Naive thymus-derived CD4-positive, alpha-beta T cell (primary cell): ENCODE measurements at regions not wholly inside any gene's neighbourhood (a gene's known extent, or its start where the extent isn't known, plus 50 kb on each side); places are given as distances from the start of the nearest gene placed in this dataset.

Experiments
- ATAC-seq: fragments of 150-1000 bp; cut with Tn5 transposase; 2 replicates; pipeline ENCODE4 v1.10.0; 2021; ENCODE audit warnings: mild to moderate bottlenecking, moderate library complexity
- CTCF ChIA-PET: fragments of 350-600 bp; sonication (Branson Sonifier 250); formaldehyde crosslinking; loops from one replicate; lab custom pipeline; 2021; ENCODE audit warnings: antibody characterized with exemption; lab: Charles Lee
- POLR2A ChIA-PET: fragments of 350-600 bp; sonication (Branson Sonifier 250); formaldehyde crosslinking; loops from one replicate; lab custom pipeline; 2021; ENCODE audit warnings: antibody characterized with exemption, inconsistent platforms; lab: Charles Lee
- DNase-seq, 9 donors: peaks; one replicate each; pipeline versions ENCODE4 v3.0.0 to v3.0.0-alpha.2; 2020 to 2022; ENCODE audit warnings: mixed read lengths in 1 of 9
- H3K27ac ChIP-seq: one replicate; pipeline ENCODE4 v1.7.0; 2013; ENCODE audit warnings: mild to moderate bottlenecking, low read depth, low read length, moderate library complexity
- H3K27me3 ChIP-seq, 2 donors: one replicate each; pipeline ENCODE4 v1.7.0; 2013; ENCODE audit warnings: low read length in 2 of 2, mild to moderate bottlenecking in 2 of 2, moderate library complexity in 2 of 2; ENCODE audit not compliant: control insufficient read depth in 2 of 2, insufficient read depth in 2 of 2
- H3K36me3 ChIP-seq, 3 experiments: 1 replicate in 2 of 3; 2 replicates in 1 of 3; pipeline ENCODE4 v1.7.0; 2013; ENCODE audit warnings: low read length in 3 of 3, mild to moderate bottlenecking in 3 of 3, moderate library complexity in 1 of 3; ENCODE audit not compliant: insufficient read depth in 3 of 3, control insufficient read depth in 2 of 3
- H3K4me1 ChIP-seq, 2 donors: one replicate each; pipeline ENCODE4 v1.7.0; 2013; ENCODE audit warnings: low read length in 2 of 2, mild to moderate bottlenecking in 2 of 2, moderate library complexity in 1 of 2; ENCODE audit not compliant: control insufficient read depth in 2 of 2, insufficient read depth in 2 of 2
- H3K4me3 ChIP-seq: 2 replicates; pipeline ENCODE4 v1.7.0; 2013; ENCODE audit warnings: mild to moderate bottlenecking, low read length
- H3K9me3 ChIP-seq, 3 experiments: 1 replicate in 2 of 3; 2 replicates in 1 of 3; pipeline ENCODE4 v1.7.0; 2013; ENCODE audit warnings: low read length in 3 of 3; ENCODE audit not compliant: control insufficient read depth in 2 of 3
- H3K27ac Mint-ChIP-seq, 9 donors: one replicate each; pipeline ENCODE4 v1.8.0; 2020 to 2022; ENCODE audit warnings: mixed read lengths in 9 of 9, mild to moderate bottlenecking in 8 of 9, moderate library complexity in 5 of 9, inconsistent platforms in 2 of 9
- H3K27me3 Mint-ChIP-seq, 5 donors: one replicate each; pipeline ENCODE4 v1.8.0; 2021 to 2022; ENCODE audit warnings: mixed read lengths in 5 of 5, mild to moderate bottlenecking in 1 of 5
- H3K36me3 Mint-ChIP-seq, 5 donors: one replicate each; pipeline ENCODE4 v1.8.0; 2020 to 2022; ENCODE audit warnings: mixed read lengths in 5 of 5, mild to moderate bottlenecking in 3 of 5, inconsistent platforms in 1 of 5
- H3K4me1 Mint-ChIP-seq, 7 donors: one replicate each; pipeline ENCODE4 v1.8.0; 2020 to 2022; ENCODE audit warnings: mixed read lengths in 7 of 7, mild to moderate bottlenecking in 3 of 7, inconsistent platforms in 1 of 7
- H3K4me3 Mint-ChIP-seq, 10 donors: one replicate each; pipeline ENCODE4 v1.8.0; 2020 to 2022; ENCODE audit warnings: mild to moderate bottlenecking in 10 of 10, mixed read lengths in 10 of 10, moderate library complexity in 6 of 10, inconsistent platforms in 2 of 10
- H3K9me3 Mint-ChIP-seq, 11 donors: one replicate each; pipeline ENCODE4 v1.8.0; 2020 to 2022; ENCODE audit warnings: mixed read lengths in 11 of 11, mild to moderate bottlenecking in 4 of 11, inconsistent platforms in 1 of 11, moderate library complexity in 1 of 11
- intact Hi-C, 2 donors: fragments of 100-400 bp; cut with micrococcal nuclease; formaldehyde crosslinking; loops; one replicate each; pipeline ENCODE4 v1.15.1; 2023

DNA sequence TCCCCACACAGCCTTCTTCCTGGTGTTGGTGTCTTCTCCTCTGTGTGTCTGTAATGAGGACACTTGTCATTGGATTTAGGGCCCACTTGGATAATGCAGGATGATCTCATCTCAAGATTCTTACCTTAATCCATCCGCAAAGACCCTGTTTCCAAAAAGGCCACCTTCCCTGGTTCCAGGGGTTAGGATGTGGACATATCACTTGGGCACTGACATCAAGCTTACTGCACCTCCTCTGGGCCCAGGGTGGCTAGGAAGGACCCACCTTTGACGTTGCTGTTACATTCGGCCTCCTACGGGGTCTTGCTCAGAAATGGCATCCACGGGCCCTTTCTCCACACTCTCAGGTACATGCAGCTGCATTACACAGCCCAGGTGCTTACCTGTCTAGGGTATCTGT, 535.9 kb downstream of the BRD1 start:
- Mint-ChIP-seq H3K9me3 (peaks cover 0 to 23% (median 12%) of the 10 kb centered on the region in 11 donors), H3K36me3 (peaks cover 0 to 9% (median 4%) of the 10 kb centered on the region in 5 donors), H3K27ac (no peak overlapping the region), H3K27me3 (peaks cover 0 to 31% (median 6%) of the 10 kb centered on the region in 5 donors), H3K4me3 (no peak overlapping the region), H3K4me1 (no peaks in the 10 kb centered on the region)
- intact Hi-C loops, result no loop called here
- POLR2A ChIA-PET, result no interaction called here
- Histone ChIP-seq H3K27me3 (no peaks in the 10 kb centered on the region), H3K9me3 (peaks cover 0 to 16% (median 0%) of the 10 kb centered on the region in 3 experiments), H3K36me3 (no peaks in the 10 kb centered on the region), H3K27ac (no peak overlapping the region), H3K4me1 (no peaks in the 10 kb centered on the region), H3K4me3 (no peak overlapping the region)
- DNase-seq (no peak), ATAC-seq (no peak)
- CTCF ChIA-PET, result no interaction called here

DNA sequence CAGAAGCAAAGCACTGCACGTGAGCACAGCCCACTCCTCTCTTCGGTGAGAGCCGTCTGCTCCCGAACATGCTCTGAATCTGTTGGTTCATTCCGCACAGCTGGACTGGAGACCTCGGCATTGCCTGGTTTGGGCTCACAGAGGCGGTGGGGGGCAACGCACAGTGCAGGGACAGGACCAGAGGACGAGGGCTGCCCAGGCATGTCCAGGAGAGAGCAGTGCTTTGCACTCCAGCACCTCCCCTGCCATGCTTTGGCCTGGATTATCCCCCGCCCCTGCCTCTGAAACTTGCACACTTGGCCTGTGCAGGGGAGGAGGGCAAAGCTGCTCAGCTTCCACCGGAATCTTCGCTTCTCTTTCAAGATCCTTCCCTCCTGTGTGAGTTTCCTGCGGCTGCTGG, 536.5 kb downstream of the BRD1 start:
- ChIA-PET CTCF (no interaction called here), POLR2A (no interaction called here)
- Histone ChIP-seq H3K4me1 (no peaks in the 10 kb centered on the region), H3K27me3 (no peaks in the 10 kb centered on the region), H3K27ac (no peak overlapping the region), H3K36me3 (no peaks in the 10 kb centered on the region), H3K9me3 (peaks cover 0 to 16% (median 0%) of the 10 kb centered on the region in 3 experiments), H3K4me3 (no peak overlapping the region)
- no peak for DNase-seq
- no peak for ATAC-seq
- intact Hi-C loops, result no loop called here
- no peak overlapping the region for H3K4me3 Mint-ChIP-seq
- H3K9me3 Mint-ChIP-seq, result peaks cover 0 to 23% (median 12%) of the 10 kb centered on the region in 11 donors
- peaks cover 0 to 30% (median 8%) of the 10 kb centered on the region in 5 donors for H3K27me3 Mint-ChIP-seq
- no peaks in the 10 kb centered on the region for H3K4me1 Mint-ChIP-seq
- H3K27ac Mint-ChIP-seq, result no peak overlapping the region
- H3K36me3 Mint-ChIP-seq, result peaks cover 0 to 9% (median 4%) of the 10 kb centered on the region in 5 donors

DNA sequence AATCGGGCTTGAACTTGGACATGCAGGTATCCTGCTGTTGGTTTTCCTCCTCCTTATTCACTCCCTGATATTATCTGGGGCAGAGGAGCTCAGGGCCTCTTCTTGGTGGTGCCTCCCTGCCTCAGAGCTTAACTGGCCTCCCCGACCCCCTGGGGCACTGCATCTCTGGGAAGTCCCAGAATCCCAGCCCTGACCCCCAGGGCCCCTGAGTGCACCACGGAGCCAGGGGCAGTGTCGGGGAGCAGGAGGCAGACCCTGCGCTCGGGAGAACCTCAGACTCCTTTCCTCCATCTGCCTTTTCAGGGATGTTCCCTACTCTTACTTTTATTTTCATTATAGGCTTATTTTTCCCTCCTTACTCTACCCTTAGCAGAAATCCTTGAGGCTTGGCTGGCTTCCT, 537.0 kb downstream of the BRD1 start:
- Mint-ChIP-seq H3K4me3 (no peak overlapping the region), H3K36me3 (peaks cover 0 to 9% (median 4%) of the 10 kb centered on the region in 5 donors), H3K4me1 (no peaks in the 10 kb centered on the region), H3K27ac (no peak overlapping the region), H3K27me3 (peaks cover 0 to 28% (median 9%) of the 10 kb centered on the region in 5 donors), H3K9me3 (peaks cover 0 to 23% (median 12%) of the 10 kb centered on the region in 11 donors)
- no peaks in the 10 kb centered on the region for H3K27me3 ChIP-seq
- H3K4me1 ChIP-seq, result no peaks in the 10 kb centered on the region
- intact Hi-C loops, result no loop called here
- CTCF ChIA-PET, result no interaction called here
- POLR2A ChIA-PET, result no interaction called here
- H3K9me3 ChIP-seq, result peaks cover 0 to 16% (median 0%) of the 10 kb centered on the region in 3 experiments
- H3K27ac ChIP-seq, result no peak overlapping the region
- no peak for ATAC-seq
- no peak overlapping the region for H3K4me3 ChIP-seq
- DNase-seq, result no peak
- no peaks in the 10 kb centered on the region for H3K36me3 ChIP-seq

DNA sequence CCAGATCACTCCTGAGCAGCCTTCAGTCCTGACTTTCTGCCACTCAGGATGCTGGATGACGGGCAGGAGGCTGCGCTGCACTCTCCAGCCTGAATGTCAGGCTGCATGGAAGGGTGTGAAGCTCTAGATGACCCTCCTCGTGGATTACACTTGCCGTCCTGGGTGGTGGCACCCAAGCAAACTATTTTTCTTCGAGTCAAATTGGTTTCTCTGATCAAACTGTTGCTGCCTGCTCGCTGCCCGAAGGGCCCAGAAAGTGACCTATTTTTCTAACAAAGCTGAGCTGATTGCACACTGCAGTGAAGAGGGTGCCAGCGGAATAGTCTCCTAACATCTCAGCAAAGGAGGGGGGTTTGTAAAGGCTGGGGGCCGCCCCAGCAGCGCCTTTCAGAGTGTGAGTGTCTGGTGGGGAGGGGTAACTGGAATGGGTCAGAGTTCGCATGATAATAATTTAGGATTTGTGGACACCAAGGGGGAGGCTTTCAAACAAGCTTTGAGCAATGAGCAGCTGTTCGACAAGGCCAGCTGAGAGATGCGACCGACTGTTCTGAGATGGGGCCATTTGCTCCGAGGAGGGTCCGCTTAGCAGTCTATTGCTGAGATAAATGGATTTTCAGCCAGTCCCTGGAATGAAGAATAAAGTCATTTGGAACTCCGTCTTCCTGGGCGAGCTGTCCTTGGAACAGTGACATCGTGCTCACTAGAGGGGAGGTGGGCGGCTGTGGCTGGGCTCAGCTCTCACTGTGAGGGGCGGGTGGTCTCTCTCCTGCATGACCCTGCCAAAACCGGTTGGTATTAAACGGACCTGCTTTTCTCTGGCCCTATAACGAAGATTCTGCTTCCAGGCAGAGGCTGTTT, 537.6 kb downstream of the BRD1 start:
- Mint-ChIP-seq H3K36me3 (peaks cover 0 to 9% (median 4%) of the 10 kb centered on the region in 5 donors), H3K4me1 (no peaks in the 10 kb centered on the region), H3K27me3 (peaks cover 0 to 24% (median 9%) of the 10 kb centered on the region in 5 donors), H3K27ac (no peak overlapping the region), H3K4me3 (no peak overlapping the region), H3K9me3 (peaks cover 0 to 23% (median 12%) of the 10 kb centered on the region in 11 donors)
- Histone ChIP-seq H3K27me3 (no peaks in the 10 kb centered on the region), H3K4me3 (no peak overlapping the region), H3K27ac (no peak overlapping the region), H3K9me3 (peaks cover 0 to 16% (median 0%) of the 10 kb centered on the region in 3 experiments), H3K4me1 (no peaks in the 10 kb centered on the region), H3K36me3 (no peaks in the 10 kb centered on the region)
- ATAC-seq, result no peak
- intact Hi-C loops, result no loop called here
- DNase-seq, result no peak
- ChIA-PET POLR2A (no interaction called here), CTCF (no interaction called here)

DNA sequence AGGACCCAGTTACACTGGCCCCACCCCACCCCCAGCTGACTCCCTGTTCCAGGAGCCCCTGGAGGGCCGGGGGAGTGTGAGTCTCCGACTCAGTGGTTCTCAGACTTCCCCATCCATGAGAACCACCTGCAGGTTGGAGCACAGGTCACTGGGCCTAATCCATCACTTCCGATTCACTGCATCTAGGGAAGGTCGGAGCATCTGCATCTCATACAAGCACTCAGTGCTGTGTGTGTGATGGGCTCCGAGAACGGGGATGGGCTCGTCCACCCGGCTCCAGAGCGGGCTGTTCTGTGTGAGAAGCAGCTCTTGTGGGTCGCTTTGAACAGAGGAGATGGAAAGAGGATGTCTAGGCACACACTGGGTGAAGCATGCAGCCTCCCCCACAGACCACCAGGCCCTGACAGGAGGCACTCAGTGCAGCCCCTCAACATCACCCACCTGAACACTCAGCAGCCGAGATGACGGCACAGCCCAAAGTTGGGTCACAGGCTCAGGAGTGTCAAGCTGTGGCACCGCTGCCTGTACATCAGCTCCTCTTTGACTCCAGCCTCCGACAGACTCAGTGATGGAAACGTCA, 541.4 kb downstream of the BRD1 start:
- intact Hi-C loops, result no loop called here
- ChIA-PET CTCF (no interaction called here), POLR2A (no interaction called here)
- DNase-seq (no peak), ATAC-seq (no peak)
- Histone ChIP-seq H3K27me3 (no peaks in the 10 kb centered on the region), H3K4me1 (no peaks in the 10 kb centered on the region), H3K36me3 (no peaks in the 10 kb centered on the region), H3K4me3 (no peak overlapping the region), H3K9me3 (no peaks in the 10 kb centered on the region), H3K27ac (no peak overlapping the region)
- Mint-ChIP-seq H3K4me1 (no peaks in the 10 kb centered on the region), H3K9me3 (peaks cover 0 to 4% (median 0%) of the 10 kb centered on the region in 11 donors), H3K36me3 (no peaks in the 10 kb centered on the region), H3K4me3 (no peak overlapping the region), H3K27ac (no peak overlapping the region), H3K27me3 (peaks cover 0 to 39% (median 27%) of the 10 kb centered on the region in 5 donors)

DNA sequence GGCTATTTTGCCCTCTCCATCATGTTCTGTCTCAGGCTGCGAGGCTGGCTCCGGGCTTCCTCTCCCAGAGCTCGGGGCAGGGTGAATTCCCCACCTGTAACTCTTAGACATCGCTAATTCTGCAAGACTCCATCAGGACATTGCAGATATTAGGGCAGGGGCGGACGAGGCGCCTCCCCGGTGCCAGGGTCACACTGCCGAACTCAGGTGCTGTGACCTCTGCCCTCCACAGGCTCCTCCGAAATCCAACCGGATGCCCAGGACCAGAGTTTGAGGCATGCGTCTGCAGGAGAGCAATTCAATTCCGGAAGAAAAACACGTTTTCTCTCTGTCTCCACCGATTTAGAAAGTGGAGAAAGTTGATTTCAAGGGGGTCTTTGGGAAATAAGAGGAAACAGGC, 542.7 kb downstream of the BRD1 start:
- Mint-ChIP-seq H3K27ac (no peak overlapping the region), H3K27me3 (peaks cover 0 to 50% (median 38%) of the 10 kb centered on the region in 5 donors), H3K4me3 (no peak overlapping the region), H3K4me1 (peaks cover 0 to 2% (median 0%) of the 10 kb centered on the region in 7 donors), H3K36me3 (peaks cover 0 to 12% (median 0%) of the 10 kb centered on the region in 5 donors), H3K9me3 (peaks cover 0 to 16% (median 8%) of the 10 kb centered on the region in 11 donors)
- ATAC-seq (no peak), DNase-seq (no peak)
- Histone ChIP-seq H3K36me3 (no peaks in the 10 kb centered on the region), H3K27ac (no peak overlapping the region), H3K27me3 (no peaks in the 10 kb centered on the region), H3K4me1 (no peaks in the 10 kb centered on the region), H3K4me3 (no peak overlapping the region), H3K9me3 (no peaks in the 10 kb centered on the region)
- ChIA-PET POLR2A (no interaction called here), CTCF (no interaction called here)
- intact Hi-C loops, result no loop called here
